Spleen (tissue), 7 donors: ENCODE measurements at regions not wholly inside any gene's neighbourhood (a gene's known extent, or its start where the extent isn't known, plus 50 kb on each side); places are given as distances from the start of the nearest gene placed in this dataset.

Source experiments
- POLR2A ChIP-seq, 3 donors: fragments of 450-650 bp; IDR thresholded peaks; one replicate each; pipeline ENCODE4 v1.5.1; 2017; ENCODE audit warnings: antibody characterized with exemption in 3 of 3, mild to moderate bottlenecking in 1 of 3
- TF ChIP-seq, protein P1 (sequence below), 11 experiments: fragments of 200-600 bp in 7 of 11; fragments of 450-650 bp in 4 of 11; sonication (generic) in 4 of 11; IDR thresholded peaks in 8 of 11; conservative IDR thresholded peaks in 3 of 11; 1 replicate in 7 of 11; 2 replicates in 4 of 11; pipeline versions ENCODE4 v1.4.0 to v1.8.0; 2016 to 2021; ENCODE audit warnings: antibody characterized with exemption in 11 of 11, inconsistent platforms in 4 of 11, mild to moderate bottlenecking in 1 of 11
- donor health status: DM: no; HTN: no; CAD: no; lungs with moderate emphysema.
- donor health status: DM: no; HTN: no; CAD: no.
- donor health status: DM: no; HTN: no; CAD: no.

DNA sequence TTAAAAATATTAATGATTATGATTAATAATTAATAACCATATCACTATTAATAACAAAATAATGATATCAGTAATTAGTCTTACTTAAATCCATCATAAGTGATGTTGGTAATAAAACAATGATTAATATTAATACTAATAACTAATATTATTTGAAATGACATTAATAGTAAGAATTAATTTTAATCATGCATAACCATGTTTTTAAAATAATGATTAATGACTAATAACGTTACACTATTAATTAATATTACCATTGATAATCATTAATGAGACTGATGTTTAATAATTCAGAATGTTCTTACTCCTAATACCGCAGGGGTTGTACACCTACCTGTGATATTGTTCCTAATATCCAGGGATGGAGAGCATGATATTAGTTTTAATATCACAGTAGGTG is 53.4 kb upstream of the FRG2C start:
- TF ChIP-seq, protein P1, sequence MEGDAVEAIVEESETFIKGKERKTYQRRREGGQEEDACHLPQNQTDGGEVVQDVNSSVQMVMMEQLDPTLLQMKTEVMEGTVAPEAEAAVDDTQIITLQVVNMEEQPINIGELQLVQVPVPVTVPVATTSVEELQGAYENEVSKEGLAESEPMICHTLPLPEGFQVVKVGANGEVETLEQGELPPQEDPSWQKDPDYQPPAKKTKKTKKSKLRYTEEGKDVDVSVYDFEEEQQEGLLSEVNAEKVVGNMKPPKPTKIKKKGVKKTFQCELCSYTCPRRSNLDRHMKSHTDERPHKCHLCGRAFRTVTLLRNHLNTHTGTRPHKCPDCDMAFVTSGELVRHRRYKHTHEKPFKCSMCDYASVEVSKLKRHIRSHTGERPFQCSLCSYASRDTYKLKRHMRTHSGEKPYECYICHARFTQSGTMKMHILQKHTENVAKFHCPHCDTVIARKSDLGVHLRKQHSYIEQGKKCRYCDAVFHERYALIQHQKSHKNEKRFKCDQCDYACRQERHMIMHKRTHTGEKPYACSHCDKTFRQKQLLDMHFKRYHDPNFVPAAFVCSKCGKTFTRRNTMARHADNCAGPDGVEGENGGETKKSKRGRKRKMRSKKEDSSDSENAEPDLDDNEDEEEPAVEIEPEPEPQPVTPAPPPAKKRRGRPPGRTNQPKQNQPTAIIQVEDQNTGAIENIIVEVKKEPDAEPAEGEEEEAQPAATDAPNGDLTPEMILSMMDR (IDR thresholded peaks at IDR 0.05 in 8 of 11, conservative IDR thresholded peaks at IDR 0.05 in 3 of 11), result no peak
- TF ChIP-seq POLR2A (IDR thresholded peaks at IDR 0.05), result no peak
